IMR-90 (cell line): ENCODE measurements at regions not wholly inside any gene's neighbourhood (a gene's known extent, or its start where the extent isn't known, plus 50 kb on each side); places are given as distances from the start of the nearest gene placed in this dataset.

Experiments
- ATAC-seq: fragments of 200-7000 bp; cut with Tn5 transposase; 2 replicates; pipeline ENCODE4 v1.9.1; 2020; ENCODE audit warnings: low read depth, mild to moderate bottlenecking, moderate library complexity
- BruUV-seq: library from RNA; stranded (reverse); fragments of 400-500 nt; replicated peaks from 2 replicates; lab custom pipeline; 2021; lab: Mats Ljungman, UMichigan
- CTCF ChIA-PET: fragments of 300-600 bp; formaldehyde crosslinking; extraction: SDS; loops from one replicate; lab custom pipeline; 2021; ENCODE audit warnings: antibody characterized with exemption; lab: Yijun Ruan, JAX
- POLR2A ChIA-PET: fragments of 300-600 bp; sonication (Branson Sonifier 250); formaldehyde crosslinking; loops from one replicate; lab custom pipeline; 2022; ENCODE audit warnings: antibody characterized with exemption; ENCODE audit not compliant: unreplicated experiment; lab: Charles Lee
- DNase-seq: peaks from one replicate; pipeline ENCODE4 v3.0.0; 2013
- H2AFZ ChIP-seq: replicated peaks from 2 replicates; pipeline ENCODE3; 2013; ENCODE audit warnings: low read length, mild to moderate bottlenecking; ENCODE audit not compliant: poor library complexity
- H2AK5ac ChIP-seq: 2 replicates; pipeline ENCODE4 v1.6.1; 2013; ENCODE audit warnings: low read depth, low read length, inconsistent platforms
- H2AK9ac ChIP-seq: replicated peaks from 2 replicates; pipeline ENCODE3; 2013; ENCODE audit warnings: mild to moderate bottlenecking, low read depth, low read length, moderate library complexity; ENCODE audit not compliant: poor library complexity
- H2BK120ac ChIP-seq: 2 replicates; pipeline ENCODE4 v1.6.1; 2013; ENCODE audit warnings: low read depth, low read length, inconsistent platforms
- H2BK15ac ChIP-seq: 3 replicates; pipeline ENCODE4 v1.6.1; 2013; ENCODE audit warnings: low read depth, low read length, inconsistent platforms
- H2BK20ac ChIP-seq: 2 replicates; pipeline ENCODE4 v1.6.1; 2013; ENCODE audit warnings: low read depth, mild to moderate bottlenecking, inconsistent platforms, low read length, moderate library complexity
- H2BK5ac ChIP-seq: 2 replicates; pipeline ENCODE4 v1.6.1; 2013; ENCODE audit warnings: mild to moderate bottlenecking, low read depth, low read length, inconsistent platforms; ENCODE audit not compliant: poor library complexity, severe bottlenecking
- H3K14ac ChIP-seq: replicated peaks from 2 replicates; pipeline ENCODE4 v1.6.1; 2013; ENCODE audit warnings: low read depth, low read length, inconsistent platforms
- H3K18ac ChIP-seq: 2 replicates; pipeline ENCODE4 v1.6.1; 2013; ENCODE audit warnings: low read depth, low read length, control low read depth
- H3K23ac ChIP-seq: 2 replicates; pipeline ENCODE4 v1.6.1; 2013; ENCODE audit warnings: low read depth, low read length, inconsistent platforms
- H3K27ac ChIP-seq: 2 replicates; pipeline ENCODE4 v1.5.1; 2013; ENCODE audit warnings: mild to moderate bottlenecking, control low read depth, low read length; ENCODE audit not compliant: insufficient read depth
- H3K27me3 ChIP-seq: 2 replicates; pipeline ENCODE4 v1.6.1; 2013; ENCODE audit warnings: low read length; ENCODE audit not compliant: control insufficient read depth, insufficient read depth
- H3K36me3 ChIP-seq: 2 replicates; pipeline ENCODE4 v1.6.1; 2013; ENCODE audit warnings: low read length, mixed read lengths; ENCODE audit not compliant: control insufficient read depth, insufficient read depth
- H3K4ac ChIP-seq: 2 replicates; pipeline ENCODE4 v1.6.1; 2013; ENCODE audit warnings: low read depth, low read length, inconsistent platforms
- H3K4me1 ChIP-seq: 2 replicates; pipeline ENCODE4 v1.6.1; 2013; ENCODE audit warnings: low read length, mixed read lengths; ENCODE audit not compliant: control insufficient read depth, insufficient read depth
- H3K4me2 ChIP-seq: 2 replicates; pipeline ENCODE4 v1.6.1; 2013; ENCODE audit warnings: low read depth, mild to moderate bottlenecking, control low read depth, low read length, moderate library complexity
- H3K4me3 ChIP-seq: 2 replicates; pipeline ENCODE4 v1.5.1; 2013; ENCODE audit warnings: low read depth, mild to moderate bottlenecking, control low read depth, low read length, moderate library complexity; ENCODE audit not compliant: insufficient read depth
- H3K56ac ChIP-seq: 2 replicates; pipeline ENCODE4 v1.6.1; 2013; ENCODE audit warnings: low read length, inconsistent platforms; ENCODE audit not compliant: insufficient read depth; ENCODE audit errors: extremely low read depth
- H3K79me1 ChIP-seq, 2 experiments: 2 replicates each; pipeline ENCODE4 v1.6.1; 2013; ENCODE audit warnings: low read length in 2 of 2, inconsistent platforms in 1 of 2, low read depth in 1 of 2
- H3K9ac ChIP-seq: 2 replicates; pipeline ENCODE4 v1.6.1; 2013; ENCODE audit warnings: low read depth, low read length, control low read depth
- H3K9me1 ChIP-seq: 2 replicates; pipeline ENCODE4 v1.6.1; 2013; ENCODE audit warnings: low read length, inconsistent platforms; ENCODE audit not compliant: insufficient read depth
- H3K9me3 ChIP-seq: 2 replicates; pipeline ENCODE4 v1.6.1; 2013; ENCODE audit warnings: low read length; ENCODE audit not compliant: control insufficient read depth, insufficient read depth
- H4K20me1 ChIP-seq: 2 replicates; pipeline ENCODE4 v1.6.1; 2013; ENCODE audit warnings: low read length, inconsistent platforms; ENCODE audit not compliant: insufficient read depth
- H4K5ac ChIP-seq: 2 replicates; pipeline ENCODE4 v1.6.1; 2013; ENCODE audit warnings: mild to moderate bottlenecking, low read depth, low read length, control low read depth
- H4K8ac ChIP-seq, 2 experiments: 2 replicates each; pipeline ENCODE4 v1.6.1; 2013; ENCODE audit warnings: low read depth in 2 of 2, low read length in 2 of 2, control low read depth in 1 of 2, inconsistent platforms in 1 of 2
- H4K91ac ChIP-seq: 2 replicates; pipeline ENCODE4 v1.6.1; 2013; ENCODE audit warnings: low read depth, low read length, inconsistent platforms; ENCODE audit not compliant: insufficient read depth
- MXI1 ChIP-seq: IDR thresholded peaks from 2 replicates; pipeline ENCODE4 v1.6.1; 2012; ENCODE audit warnings: low read depth, mild to moderate bottlenecking, low read length, moderate library complexity, borderline replicate concordance
- WGBS, 2 experiments: methylation state at CpG; one replicate each; pipeline versions ENCODE4 v1.1.5 to v1.1.7; 2013; ENCODE audit warnings: missing lambda C conversion rate in 2 of 2; ENCODE audit not compliant: insufficient read length in 1 of 2; ENCODE audit errors: extremely low coverage in 2 of 2; 5-methylcytosine and 5-hydroxymethylcytosine counted together
- dilution Hi-C: fragments of 300-500 bp; cut with HindIII; formaldehyde crosslinking; loops from one replicate; pipeline ENCODE4 v1.14.3; 2018; ENCODE audit warnings: low sequenced_read_pairs; ENCODE audit not compliant: unreplicated experiment
- in situ Hi-C: fragments of 300-500 bp; cut with MboI; formaldehyde crosslinking; loops from 3 replicates; pipeline ENCODE4 v1.14.3; 2019; ENCODE audit warnings: low sequenced_read_pairs, inconsistent platforms, mixed read lengths
- intact Hi-C: fragments of 100-400 bp; cut with micrococcal nuclease; formaldehyde crosslinking; loops from 2 replicates; pipeline ENCODE4 v1.10.0; 2022

DNA sequence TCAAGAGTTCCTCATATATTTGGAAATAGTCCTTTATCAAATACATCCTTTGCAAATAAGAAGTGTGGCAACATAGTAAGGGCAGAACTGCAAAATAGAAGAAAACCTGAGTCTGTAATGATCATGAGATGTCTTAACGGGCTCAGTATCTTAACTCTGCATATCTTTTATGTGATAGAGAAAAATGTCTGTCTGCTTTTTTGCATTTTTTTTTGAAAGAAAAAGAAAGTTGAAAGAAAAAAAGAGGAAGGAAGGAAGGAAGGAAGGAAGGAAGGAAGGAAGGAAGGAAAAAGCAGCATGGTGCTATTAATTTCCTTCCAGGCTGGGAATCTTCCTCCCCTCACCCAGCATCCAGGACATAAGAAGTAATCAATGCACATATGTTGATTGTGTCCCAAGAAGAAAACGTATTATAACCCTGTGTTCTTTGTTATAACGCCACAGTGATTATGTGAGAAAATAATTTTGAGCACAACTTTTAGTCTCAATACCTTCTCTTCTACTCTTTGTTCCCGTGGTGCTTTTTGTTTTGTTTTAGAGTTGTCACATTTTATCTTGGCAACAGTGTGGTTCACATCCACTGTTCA is 58.7 kb upstream of the PCSK2 start:
- in situ Hi-C loops, result no loop called here
- Histone ChIP-seq H2AK9ac (no peak overlapping the region), H3K18ac (no peak overlapping the region), H2BK20ac (no peak overlapping the region), H4K5ac (no peak overlapping the region), H3K9me1 (no peaks in the 10 kb centered on the region), H2AFZ (no peak overlapping the region), H3K4ac (no peak overlapping the region), H3K9ac (no peak overlapping the region), H2BK120ac (no peak overlapping the region), H2BK15ac (no peak overlapping the region), H3K27ac (no peak overlapping the region), H2AK5ac (no peak overlapping the region), H4K20me1 (no peaks in the 10 kb centered on the region), H2BK5ac (no peak overlapping the region), H3K14ac (no peak overlapping the region), H3K23ac (no peak overlapping the region), H4K91ac (no peak overlapping the region), H4K8ac (no peak overlapping the region), H3K79me1 (no peaks in the 10 kb centered on the region), H3K4me3 (no peak overlapping the region), H3K4me1 (no peaks in the 10 kb centered on the region), H3K56ac (no peak overlapping the region), H3K9me3 (no peaks in the 10 kb centered on the region), H3K27me3 (no peaks in the 10 kb centered on the region), H3K36me3 (no peaks in the 10 kb centered on the region), H3K4me2 (no peak overlapping the region)
- ChIA-PET CTCF (no interaction called here), POLR2A (no interaction called here)
- BruUV-seq, result no TSS peak
- DNase-seq, result no peak
- 75% methylated on average over 1 of the region's 4 CpGs; no CpG with 5 or more reads in 1 of the 2 experiments for WGBS, 2 experiments
- no peak for ATAC-seq
- dilution Hi-C loops, result no loop called here
- intact Hi-C loops, result no loop called here
- TF ChIP-seq MXI1, result no peak
